Vagina (tissue), 2 donors: ENCODE measurements at regions not wholly inside any gene's neighbourhood (a gene's known extent, or its start where the extent isn't known, plus 50 kb on each side); places are given as distances from the start of the nearest gene placed in this dataset.
"Not testable (repeated sequence)": the region's sequence is repeated elsewhere in the genome, so short reads cannot be mapped to it uniquely, and the experiment has no call there.

Experiments
- CTCF ChIP-seq, 3 experiments: fragments of 450-650 bp in 2 of 3; fragments of 200-600 bp in 1 of 3; sonication (generic) in 1 of 3; IDR thresholded peaks; one replicate each; pipeline ENCODE4 v1.5.1; 2017 to 2019; ENCODE audit warnings: antibody characterized with exemption in 3 of 3, mild to moderate bottlenecking in 2 of 3, moderate library complexity in 2 of 3
- POLR2A ChIP-seq, 2 donors: fragments of 450-650 bp; IDR thresholded peaks; one replicate each; pipeline ENCODE4 v1.6.1; 2017; ENCODE audit warnings: antibody characterized with exemption in 2 of 2, mild to moderate bottlenecking in 2 of 2, moderate library complexity in 2 of 2

- TF ChIP-seq CTCF, POLR2A (IDR thresholded peaks at IDR 0.05): not testable (repeated sequence)
These were observed 138.9 kb upstream of the KCTD7 start for GRCh38 chr7:66489741-66490140.
